ENCODE measurements at regions not wholly inside any gene's neighbourhood (a gene's known extent, or its start where the extent isn't known, plus 50 kb on each side); places are given as distances from the start of the nearest gene placed in this dataset.

GRCh38 chr7:106402898-106403297 lies 118.1 kb upstream of the NAMPT start:
- in situ Hi-C loops (cut with MboI; ENCODE audit: low pct_unique_long_range_greater_than_20kb, low sequenced_read_pairs, unreplicated experiment) = no loop called here
- no peak for DNase-seq (ENCODE audit: low spot score)

GRCh38 chr7:106400923-106401322 lies 116.1 kb upstream of the NAMPT start:
- DNase-seq (ENCODE audit: low spot score) = no peak
- in situ Hi-C loops (cut with MboI; ENCODE audit: low pct_unique_long_range_greater_than_20kb, low sequenced_read_pairs, unreplicated experiment) = no loop called here
- no peak for TF ChIP-seq CTCF (IDR thresholded peaks at IDR 0.05; ENCODE audit: extremely low read depth, insufficient read depth, missing control alignments)

More at GRCh38 chr7:106402898-106403297, 118.1 kb upstream of the NAMPT start:
- TF ChIP-seq CTCF (IDR thresholded peaks at IDR 0.05; ENCODE audit: extremely low read depth, insufficient read depth, missing control alignments) = no peak

GRCh38 chr7:106398786-106399185 lies 114.0 kb upstream of the NAMPT start:
- TF ChIP-seq CTCF (IDR thresholded peaks at IDR 0.05; ENCODE audit: extremely low read depth, insufficient read depth, missing control alignments) = no peak
- in situ Hi-C loops (cut with MboI; ENCODE audit: low pct_unique_long_range_greater_than_20kb, low sequenced_read_pairs, unreplicated experiment) = no loop called here
- no peak for DNase-seq (ENCODE audit: low spot score)

GRCh38 chr7:106397994-106398393 lies 113.2 kb upstream of the NAMPT start:
- TF ChIP-seq CTCF (IDR thresholded peaks at IDR 0.05; ENCODE audit: extremely low read depth, insufficient read depth, missing control alignments) = no peak
- in situ Hi-C loops (cut with MboI; ENCODE audit: low pct_unique_long_range_greater_than_20kb, low sequenced_read_pairs, unreplicated experiment) = no loop called here
- no peak for DNase-seq (ENCODE audit: low spot score)

- TF ChIP-seq CTCF (IDR thresholded peaks at IDR 0.05; ENCODE audit: extremely low read depth, insufficient read depth, missing control alignments) = no peak
- DNase-seq (ENCODE audit: low spot score) = no peak
- in situ Hi-C loops (cut with MboI; ENCODE audit: low pct_unique_long_range_greater_than_20kb, low sequenced_read_pairs, unreplicated experiment) = no loop called here
Observed at GRCh38 chr7:106394526-106394925, 109.7 kb upstream of the NAMPT start.

GRCh38 chr7:106393564-106394251 lies 108.9 kb upstream of the NAMPT start:
- in situ Hi-C loops (cut with MboI; ENCODE audit: low pct_unique_long_range_greater_than_20kb, low sequenced_read_pairs, unreplicated experiment) = no loop called here
- TF ChIP-seq CTCF (IDR thresholded peaks at IDR 0.05; ENCODE audit: extremely low read depth, insufficient read depth, missing control alignments) = no peak
- no peak for DNase-seq (ENCODE audit: low spot score)
